Spleen (tissue), 11 donors: ENCODE measurements at regions not wholly inside any gene's neighbourhood (a gene's known extent, or its start where the extent isn't known, plus 50 kb on each side); places are given as distances from the start of the nearest gene placed in this dataset.

Experiments used
- DNase-seq: peaks from one replicate; pipeline ENCODE4 v3.0.0-alpha.2; 2020
- H3K27ac ChIP-seq, 8 donors: fragments of 200-600 bp; sonication (generic) in 7 of 8; 1 replicate in 4 of 8; 2 replicates in 4 of 8; pipeline versions ENCODE4 v1.5.0 to v1.8.0; 2016 to 2021; ENCODE audit warnings: inconsistent platforms in 4 of 8, mild to moderate bottlenecking in 4 of 8, moderate library complexity in 1 of 8
- H3K27me3 ChIP-seq, 7 donors: fragments of 200-600 bp; sonication (generic) in 6 of 7; replicated peaks in 1 of 7; 1 replicate in 4 of 7; 2 replicates in 3 of 7; pipeline versions ENCODE4 v1.5.0 to v1.8.0; 2016 to 2021; ENCODE audit warnings: inconsistent platforms in 3 of 7, mild to moderate bottlenecking in 1 of 7
- H3K36me3 ChIP-seq, 6 donors: fragments of 200-600 bp; sonication (generic) in 5 of 6; 1 replicate in 4 of 6; 2 replicates in 2 of 6; pipeline versions ENCODE4 v1.5.0 to v1.8.0; 2016 to 2021; ENCODE audit warnings: inconsistent platforms in 2 of 6
- H3K4me1 ChIP-seq, 6 donors: fragments of 200-600 bp; sonication (generic) in 5 of 6; 1 replicate in 3 of 6; 2 replicates in 3 of 6; pipeline versions ENCODE4 v1.5.0 to v1.8.0; 2016 to 2021; ENCODE audit warnings: inconsistent platforms in 3 of 6
- H3K4me3 ChIP-seq, 8 donors: fragments of 200-600 bp; sonication (generic) in 7 of 8; 1 replicate in 4 of 8; 2 replicates in 4 of 8; pipeline versions ENCODE4 v1.5.0 to v1.8.0; 2016 to 2021; ENCODE audit warnings: inconsistent platforms in 4 of 8, mild to moderate bottlenecking in 4 of 8, moderate library complexity in 2 of 8
- H3K9me3 ChIP-seq, 8 donors: fragments of 200-600 bp; sonication (generic) in 7 of 8; 1 replicate in 4 of 8; 2 replicates in 4 of 8; pipeline versions ENCODE4 v1.5.0 to v1.8.0; 2016 to 2021; ENCODE audit warnings: inconsistent platforms in 4 of 8
- CTCF ChIP-seq, 11 experiments: fragments of 200-600 bp in 7 of 11; fragments of 450-650 bp in 4 of 11; sonication (generic) in 4 of 11; IDR thresholded peaks in 8 of 11; conservative IDR thresholded peaks in 3 of 11; 1 replicate in 7 of 11; 2 replicates in 4 of 11; pipeline versions ENCODE4 v1.4.0 to v1.8.0; 2016 to 2021; ENCODE audit warnings: antibody characterized with exemption in 11 of 11, inconsistent platforms in 4 of 11, mild to moderate bottlenecking in 1 of 11
- POLR2A ChIP-seq, 3 donors: fragments of 450-650 bp; IDR thresholded peaks; one replicate each; pipeline ENCODE4 v1.5.1; 2017; ENCODE audit warnings: antibody characterized with exemption in 3 of 3, mild to moderate bottlenecking in 1 of 3
- POLR2AphosphoS5 ChIP-seq, 3 donors: sonication (generic); formaldehyde crosslinking; IDR thresholded peaks; one replicate each; pipeline ENCODE4 v1.5.1; 2017; ENCODE audit warnings: antibody characterized with exemption in 3 of 3
- WGBS, 5 donors: extraction: QIAGEN DNeasy Blood & Tissue Kit in 3 of 5; methylation state at CpG; one replicate each; pipeline versions ENCODE4 v1.1.5 to v1.1.7; 2013 to 2018; 5-methylcytosine and 5-hydroxymethylcytosine counted together
- intact Hi-C: fragments of 100-400 bp; cut with DNase I; formaldehyde crosslinking; loops from one replicate; pipeline ENCODE4 v1.15.0; 2023; ENCODE audit warnings: low total_unique reads
- donor health status: healthy with polysubstance abuse.
- donor health status: DM: no; HTN: no; CAD: no; lungs with moderate emphysema.
- donor health status: DM: no; HTN: no; CAD: no.
- donor health status: Bipolar disorder and iron deficiency.
- donor health status: healthy.
- donor health status: DM: no; HTN: no; CAD: no.
- donor health status: DM: yes; HTN: yes; CAD: no.

GRCh38 chr21:41582298-41582840 is 74.4 kb upstream of the TMPRSS2 start:
- H3K27me3 ChIP-seq = peaks cover 0 to 19% (median 0%) of the 10 kb centered on the region in 7 donors
- H3K4me1 ChIP-seq = no peaks in the 10 kb centered on the region
- 81 to 92% (median 81%) methylated on average over 7 of the region's 7 CpGs for WGBS, 5 donors
- no peak for DNase-seq
- no peak overlapping the region for H3K27ac ChIP-seq
- intact Hi-C loops = no loop called here
- TF ChIP-seq CTCF (IDR thresholded peaks at IDR 0.05 in 8 of 11, conservative IDR thresholded peaks at IDR 0.05 in 3 of 11) (no peak), POLR2AphosphoS5 (IDR thresholded peaks at IDR 0.05) (no peak), POLR2A (IDR thresholded peaks at IDR 0.05) (no peak)
- H3K4me3 ChIP-seq = no peak overlapping the region
- no peaks in the 10 kb centered on the region for H3K36me3 ChIP-seq
- peaks cover 11 to 33% (median 27%) of the 10 kb centered on the region in 8 donors for H3K9me3 ChIP-seq

- H3K4me1 ChIP-seq = no peaks in the 10 kb centered on the region
- intact Hi-C loops = no loop called here
- no peak for TF ChIP-seq CTCF (IDR thresholded peaks at IDR 0.05 in 8 of 11, conservative IDR thresholded peaks at IDR 0.05 in 3 of 11)
- no peak for TF ChIP-seq POLR2A (IDR thresholded peaks at IDR 0.05)
- no peak for TF ChIP-seq POLR2AphosphoS5 (IDR thresholded peaks at IDR 0.05)
- no peak overlapping the region for H3K4me3 ChIP-seq
- H3K36me3 ChIP-seq = no peaks in the 10 kb centered on the region
- WGBS, 5 donors = 82 to 92% (median 88%) methylated on average over 16 of the region's 16 CpGs
- H3K27ac ChIP-seq = no peak overlapping the region
- no peak for DNase-seq
- H3K9me3 ChIP-seq = peaks cover 11 to 36% (median 29%) of the 10 kb centered on the region in 8 donors
- H3K27me3 ChIP-seq = peaks cover 0 to 19% (median 0%) of the 10 kb centered on the region in 7 donors
These were observed 73.8 kb upstream of the TMPRSS2 start for GRCh38 chr21:41581592-41582228.

- Histone ChIP-seq H3K36me3 (no peaks in the 10 kb centered on the region), H3K27me3 (peaks cover 0 to 19% (median 0%) of the 10 kb centered on the region in 7 donors), H3K4me3 (no peak overlapping the region), H3K4me1 (no peaks in the 10 kb centered on the region), H3K9me3 (peaks cover 11 to 44% (median 34%) of the 10 kb centered on the region in 8 donors), H3K27ac (no peak overlapping the region)
- TF ChIP-seq CTCF (IDR thresholded peaks at IDR 0.05 in 8 of 11, conservative IDR thresholded peaks at IDR 0.05 in 3 of 11) (no peak), POLR2AphosphoS5 (IDR thresholded peaks at IDR 0.05) (no peak), POLR2A (IDR thresholded peaks at IDR 0.05) (no peak)
- 69 to 87% (median 76%) methylated on average over 13 of the region's 13 CpGs for WGBS, 5 donors
- no peak for DNase-seq
- intact Hi-C loops = no loop called here
These were observed 73.0 kb upstream of the TMPRSS2 start for GRCh38 chr21:41580758-41581554.

GRCh38 chr21:41579692-41580091 is 71.7 kb upstream of the TMPRSS2 start:
- DNase-seq = no peak
- no peak overlapping the region for H3K4me3 ChIP-seq
- intact Hi-C loops = no loop called here
- no peaks in the 10 kb centered on the region for H3K36me3 ChIP-seq
- no peaks in the 10 kb centered on the region for H3K4me1 ChIP-seq
- peaks cover 11 to 52% (median 37%) of the 10 kb centered on the region in 8 donors for H3K9me3 ChIP-seq
- WGBS, 5 donors = 79 to 93% (median 92%) methylated on average over 4 of the region's 4 CpGs
- peaks cover 0 to 32% (median 0%) of the 10 kb centered on the region in 7 donors for H3K27me3 ChIP-seq
- TF ChIP-seq POLR2AphosphoS5 (IDR thresholded peaks at IDR 0.05) (no peak), POLR2A (IDR thresholded peaks at IDR 0.05) (no peak), CTCF (IDR thresholded peaks at IDR 0.05 in 8 of 11, conservative IDR thresholded peaks at IDR 0.05 in 3 of 11) (no peak)
- H3K27ac ChIP-seq = no peak overlapping the region
